H9 (cell line): ENCODE measurements at regions not wholly inside any gene's neighbourhood (a gene's known extent, or its start where the extent isn't known, plus 50 kb on each side); places are given as distances from the start of the nearest gene placed in this dataset.

ENCODE experiments used
- DNase-seq: peaks from one replicate; pipeline ENCODE4 v3.0.0-alpha.2; 2017
- H2AFZ ChIP-seq: one replicate; pipeline ENCODE4 v1.6.1; 2013; ENCODE audit warnings: mild to moderate bottlenecking, low read length, control low read depth, moderate library complexity
- H2AK5ac ChIP-seq: 2 replicates; pipeline ENCODE4 v1.6.1; 2013; ENCODE audit warnings: low read length, control low read depth, mixed read lengths; ENCODE audit not compliant: insufficient read length
- H2BK120ac ChIP-seq: one replicate; pipeline ENCODE4 v1.6.1; 2013; ENCODE audit warnings: low read depth, mild to moderate bottlenecking, low read length, control low read depth, inconsistent platforms; ENCODE audit not compliant: poor library complexity, severe bottlenecking
- H2BK12ac ChIP-seq: 2 replicates; pipeline ENCODE4 v1.6.1; 2013; ENCODE audit warnings: low read length, control low read depth, mixed read lengths, low read depth; ENCODE audit not compliant: insufficient read length
- H2BK15ac ChIP-seq: 2 replicates; pipeline ENCODE4 v1.6.1; 2013; ENCODE audit warnings: low read depth, low read length, control low read depth
- H2BK20ac ChIP-seq: one replicate; pipeline ENCODE4 v1.6.1; 2013; ENCODE audit warnings: low read depth, mild to moderate bottlenecking, low read length, control low read depth, inconsistent platforms; ENCODE audit not compliant: poor library complexity, severe bottlenecking
- H2BK5ac ChIP-seq: 2 replicates; pipeline ENCODE4 v1.6.1; 2013; ENCODE audit warnings: low read length, control low read depth, mixed read lengths; ENCODE audit not compliant: insufficient read length
- H3K14ac ChIP-seq: 2 replicates; pipeline ENCODE4 v1.6.1; 2013; ENCODE audit warnings: low read length, control low read depth; ENCODE audit not compliant: insufficient read depth
- H3K18ac ChIP-seq: 2 replicates; pipeline ENCODE4 v1.6.1; 2013; ENCODE audit warnings: low read depth, mild to moderate bottlenecking, mixed read lengths, low read length, control low read depth; ENCODE audit not compliant: insufficient read length
- H3K23ac ChIP-seq: 2 replicates; pipeline ENCODE4 v1.6.1; 2013; ENCODE audit warnings: low read length, control low read depth, mixed read lengths, low read depth; ENCODE audit not compliant: insufficient read length
- H3K23me2 ChIP-seq: 2 replicates; pipeline ENCODE4 v1.6.1; 2013; ENCODE audit warnings: low read depth, mild to moderate bottlenecking, mixed read lengths, low read length, control low read depth; ENCODE audit not compliant: insufficient read length, poor library complexity, severe bottlenecking
- H3K27ac ChIP-seq: 2 replicates; pipeline ENCODE4 v1.5.1; 2013; ENCODE audit warnings: low read length, control low read depth, mixed read lengths, low read depth; ENCODE audit not compliant: insufficient read length
- H3K27me3 ChIP-seq: 2 replicates; pipeline ENCODE4 v1.6.1; 2013; ENCODE audit warnings: low read length, control low read depth, inconsistent platforms; ENCODE audit not compliant: insufficient read depth
- H3K4ac ChIP-seq: 2 replicates; pipeline ENCODE4 v1.6.1; 2013; ENCODE audit warnings: low read depth, mild to moderate bottlenecking, control low read depth, inconsistent platforms, low read length, moderate library complexity
- H3K4me1 ChIP-seq: 2 replicates; pipeline ENCODE4 v1.6.1; 2013; ENCODE audit warnings: low read length, control low read depth, inconsistent platforms; ENCODE audit not compliant: insufficient read depth
- H3K4me2 ChIP-seq: 2 replicates; pipeline ENCODE4 v1.6.1; 2013; ENCODE audit warnings: low read length, control low read depth, mixed read lengths; ENCODE audit not compliant: insufficient read length, insufficient read depth
- H3K56ac ChIP-seq: 2 replicates; pipeline ENCODE4 v1.6.1; 2013; ENCODE audit warnings: low read depth, mild to moderate bottlenecking, mixed read lengths, low read length, control low read depth; ENCODE audit not compliant: insufficient read length
- H3K79me1 ChIP-seq: 2 replicates; pipeline ENCODE4 v1.6.1; 2013; ENCODE audit warnings: low read depth, mild to moderate bottlenecking, moderate library complexity, low read length, control low read depth, inconsistent platforms; ENCODE audit not compliant: insufficient read depth, poor library complexity, severe bottlenecking
- H3K79me2 ChIP-seq: 2 replicates; pipeline ENCODE4 v1.6.1; 2013; ENCODE audit warnings: low read length, control low read depth, inconsistent platforms; ENCODE audit not compliant: insufficient read depth
- H3K9ac ChIP-seq: 2 replicates; pipeline ENCODE4 v1.6.1; 2013; ENCODE audit warnings: low read length, control low read depth, mixed read lengths; ENCODE audit not compliant: insufficient read length; ENCODE audit errors: extremely low read depth
- H3K9me3 ChIP-seq: one replicate; pipeline ENCODE4 v1.6.1; 2013; ENCODE audit warnings: low read depth, low read length, inconsistent platforms; ENCODE audit not compliant: control insufficient read depth
- H3T11ph ChIP-seq: one replicate; pipeline ENCODE4 v1.6.1; 2013; ENCODE audit warnings: mild to moderate bottlenecking, low read length, control low read depth, inconsistent platforms
- H4K20me1 ChIP-seq: one replicate; pipeline ENCODE4 v1.6.1; 2013; ENCODE audit not compliant: control insufficient read depth, insufficient read length, insufficient read depth
- H4K5ac ChIP-seq: 2 replicates; pipeline ENCODE4 v1.6.1; 2013; ENCODE audit warnings: low read depth, mild to moderate bottlenecking, mixed read lengths, low read length, control low read depth; ENCODE audit not compliant: insufficient read length
- H4K8ac ChIP-seq: replicated peaks from 2 replicates; pipeline ENCODE4 v1.6.1; 2013; ENCODE audit warnings: low read length, control low read depth, mixed read lengths, low read depth; ENCODE audit not compliant: insufficient read length
- H4K91ac ChIP-seq: 2 replicates; pipeline ENCODE4 v1.6.1; 2013; ENCODE audit warnings: low read depth, mild to moderate bottlenecking, moderate library complexity, mixed read lengths, low read length, control low read depth; ENCODE audit not compliant: insufficient read length
- H3K27ac Mint-ChIP-seq, 3 experiments: 2 replicates in 2 of 3; 3 replicates in 1 of 3; pipeline ENCODE4 v1.8.0; 2020 to 2021; ENCODE audit warnings: mixed read lengths in 3 of 3, mild to moderate bottlenecking in 1 of 3, moderate library complexity in 1 of 3
- H3K27me3 Mint-ChIP-seq: 2 replicates; pipeline ENCODE4 v1.8.0; 2021; ENCODE audit warnings: low read depth, mild to moderate bottlenecking, moderate library complexity, mixed read lengths
- H3K36me3 Mint-ChIP-seq, 3 experiments: 2 replicates in 2 of 3; 3 replicates in 1 of 3; pipeline ENCODE4 v1.8.0; 2020 to 2021; ENCODE audit warnings: low read depth in 3 of 3, mixed read lengths in 3 of 3; ENCODE audit not compliant: insufficient read depth in 1 of 3
- H3K4me1 Mint-ChIP-seq, 2 experiments: 2 replicates each; pipeline ENCODE4 v1.8.0; 2020; ENCODE audit warnings: mixed read lengths in 2 of 2
- H3K4me3 Mint-ChIP-seq, 2 experiments: 2 replicates in 1 of 2; 3 replicates in 1 of 2; pipeline ENCODE4 v1.8.0; 2020 to 2021; ENCODE audit warnings: mild to moderate bottlenecking in 2 of 2, mixed read lengths in 2 of 2, moderate library complexity in 1 of 2
- H3K9me3 Mint-ChIP-seq, 2 experiments: 2 replicates in 1 of 2; 3 replicates in 1 of 2; pipeline ENCODE4 v1.8.0; 2020; ENCODE audit warnings: mild to moderate bottlenecking in 2 of 2, mixed read lengths in 2 of 2, moderate library complexity in 1 of 2
- CTCF ChIP-seq: fragments of 200-600 bp; sonication (generic); conservative IDR thresholded peaks from 3 replicates; pipeline ENCODE4 v1.8.0; 2021; ENCODE audit warnings: antibody characterized with exemption, mild to moderate bottlenecking
- WGBS: extraction: QIAGEN DNeasy Blood & Tissue Kit; methylation state at CpG from one replicate; pipeline ENCODE4 v1.1.7; 2013; ENCODE audit warnings: missing lambda C conversion rate, low lambda C conversion rate, mixed read lengths; ENCODE audit not compliant: insufficient read length; ENCODE audit errors: extremely low coverage; 5-methylcytosine and 5-hydroxymethylcytosine counted together

- H3K79me1 ChIP-seq = no peaks in the 10 kb centered on the region
- no peak overlapping the region for H4K5ac ChIP-seq
- WGBS = no CpG with 5 or more reads among the region's 5 CpGs
- Mint-ChIP-seq H3K9me3 (no peaks in the 10 kb centered on the region), H3K4me1 (no peaks in the 10 kb centered on the region), H3K27me3 (no peaks in the 10 kb centered on the region), H3K27ac (no peak overlapping the region; a peak in 2 of 7 replicates), H3K4me3 (no peak overlapping the region), H3K36me3 (no peaks in the 10 kb centered on the region)
- no peak overlapping the region for H3K9ac ChIP-seq
- no peak overlapping the region for H3K27ac ChIP-seq
- TF ChIP-seq CTCF = no peak
- no peak overlapping the region for H2BK12ac ChIP-seq
- no peak overlapping the region for H4K91ac ChIP-seq
- H3K23me2 ChIP-seq = no peaks in the 10 kb centered on the region
- H2BK120ac ChIP-seq = no peak overlapping the region
- no peaks in the 10 kb centered on the region for H4K20me1 ChIP-seq
- H3K4ac ChIP-seq = no peak overlapping the region
- H3T11ph ChIP-seq = no peak overlapping the region
- no peak overlapping the region for H2AK5ac ChIP-seq
- H3K9me3 ChIP-seq = no peaks in the 10 kb centered on the region
- H3K14ac ChIP-seq = no peak overlapping the region
- H3K27me3 ChIP-seq = no peaks in the 10 kb centered on the region
- H3K18ac ChIP-seq = no peak overlapping the region
- DNase-seq = no peak
- no peak overlapping the region for H2AFZ ChIP-seq
- no peak overlapping the region for H2BK20ac ChIP-seq
- H2BK15ac ChIP-seq = no peak overlapping the region
- no peak overlapping the region for H3K23ac ChIP-seq
- H3K56ac ChIP-seq = no peak overlapping the region
- H3K4me2 ChIP-seq = no peak overlapping the region
- H3K79me2 ChIP-seq = no peaks in the 10 kb centered on the region
- no peak overlapping the region for H4K8ac ChIP-seq
- H3K4me1 ChIP-seq = no peaks in the 10 kb centered on the region
- no peak overlapping the region for H2BK5ac ChIP-seq
Measured at GRCh38 chr4:11614426-11614825, 185.7 kb upstream of the HS3ST1 start.
